WTC11 (cell line): ENCODE measurements at regions not wholly inside any gene's neighbourhood (a gene's known extent, or its start where the extent isn't known, plus 50 kb on each side); places are given as distances from the start of the nearest gene placed in this dataset.

Source experiments
- ATF2 ChIP-seq: sonication (generic); formaldehyde crosslinking; IDR thresholded peaks from 2 replicates; pipeline ENCODE4 v1.8.1; 2022; ENCODE audit warnings: low read depth, missing genetic modification reagents, borderline replicate concordance
- CTCF ChIP-seq: fragments of 200-600 bp; IDR thresholded peaks from 2 replicates; pipeline ENCODE4 v1.8.0; 2022; ENCODE audit warnings: antibody characterized with exemption
- FOXJ3 ChIP-seq: sonication (generic); formaldehyde crosslinking; IDR thresholded peaks from 2 replicates; pipeline ENCODE4 v1.9.0; 2021; ENCODE audit warnings: missing genetic modification reagents, mild to moderate bottlenecking, borderline replicate concordance
- FOXK1 ChIP-seq: sonication (generic); formaldehyde crosslinking; IDR thresholded peaks from 2 replicates; pipeline ENCODE4 v1.8.0; 2022; ENCODE audit warnings: mild to moderate bottlenecking, moderate library complexity, missing genetic modification reagents
- HMGXB4 ChIP-seq: sonication (generic); formaldehyde crosslinking; IDR thresholded peaks from 2 replicates; pipeline ENCODE4 v1.8.1; 2023; ENCODE audit warnings: mild to moderate bottlenecking, moderate library complexity, missing genetic modification reagents
- ZNF219 ChIP-seq: sonication (generic); formaldehyde crosslinking; IDR thresholded peaks from 2 replicates; pipeline ENCODE4 v1.8.0; 2023; ENCODE audit warnings: missing genetic modification reagents, mild to moderate bottlenecking, borderline replicate concordance
- ZNF263 ChIP-seq: sonication (generic); formaldehyde crosslinking; IDR thresholded peaks from 2 replicates; pipeline ENCODE4 v1.8.1; 2022; ENCODE audit warnings: low read depth, mild to moderate bottlenecking, moderate library complexity, missing genetic modification reagents
- ZNF317 ChIP-seq: sonication (generic); formaldehyde crosslinking; IDR thresholded peaks from 2 replicates; pipeline ENCODE4 v1.8.1; 2023; ENCODE audit warnings: low read depth, mild to moderate bottlenecking, moderate library complexity, missing genetic modification reagents, borderline replicate concordance
- TF ChIP-seq, protein P1 (sequence below): sonication (generic); formaldehyde crosslinking; conservative IDR thresholded peaks from 2 replicates; pipeline ENCODE4 v1.8.1; 2022; ENCODE audit warnings: mild to moderate bottlenecking, missing genetic modification reagents
- TF ChIP-seq, protein P2 (sequence below): sonication (generic); formaldehyde crosslinking; IDR thresholded peaks from 2 replicates; pipeline ENCODE4 v1.8.0; 2022; ENCODE audit warnings: mild to moderate bottlenecking, missing genetic modification reagents

- TF ChIP-seq FOXK1 (CRISPR knock-in tag) (no peak), CTCF (no peak), ZNF317 (no peak), HMGXB4 (CRISPR knock-in tag) (no peak), ZNF219 (CRISPR knock-in tag) (no peak), ZNF263 (CRISPR knock-in tag) (no peak), FOXJ3 (CRISPR knock-in tag) (no peak), ATF2 (CRISPR knock-in tag) (no peak)
- TF ChIP-seq, protein P1, sequence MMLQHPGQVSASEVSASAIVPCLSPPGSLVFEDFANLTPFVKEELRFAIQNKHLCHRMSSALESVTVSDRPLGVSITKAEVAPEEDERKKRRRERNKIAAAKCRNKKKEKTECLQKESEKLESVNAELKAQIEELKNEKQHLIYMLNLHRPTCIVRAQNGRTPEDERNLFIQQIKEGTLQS (CRISPR knock-in tag), result no peak
- TF ChIP-seq, protein P2, sequence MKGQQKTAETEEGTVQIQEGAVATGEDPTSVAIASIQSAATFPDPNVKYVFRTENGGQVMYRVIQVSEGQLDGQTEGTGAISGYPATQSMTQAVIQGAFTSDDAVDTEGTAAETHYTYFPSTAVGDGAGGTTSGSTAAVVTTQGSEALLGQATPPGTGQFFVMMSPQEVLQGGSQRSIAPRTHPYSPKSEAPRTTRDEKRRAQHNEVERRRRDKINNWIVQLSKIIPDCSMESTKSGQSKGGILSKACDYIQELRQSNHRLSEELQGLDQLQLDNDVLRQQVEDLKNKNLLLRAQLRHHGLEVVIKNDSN (CRISPR knock-in tag), result no peak
Observed at GRCh38 chr18:5756823-5757222, 138.5 kb downstream of the TMEM200C start.
